Psoas muscle (tissue), 7 donors: ENCODE measurements at regions not wholly inside any gene's neighbourhood (a gene's known extent, or its start where the extent isn't known, plus 50 kb on each side); places are given as distances from the start of the nearest gene placed in this dataset.

Experiments used
- ATAC-seq, 4 donors: fragments of 200-7000 bp; cut with Tn5 transposase; one replicate each; pipeline ENCODE4 v1.9.1; 2020; ENCODE audit warnings: moderate library complexity in 3 of 4, mild to moderate bottlenecking in 2 of 4
- DNase-seq, 2 donors: peaks; one replicate each; pipeline ENCODE4 v3.0.0-alpha.2; 2020
- H3K27ac ChIP-seq: fragments of 200-600 bp; one replicate; pipeline ENCODE4 v1.8.0; 2022
- H3K27me3 ChIP-seq, 3 donors: fragments of 200-600 bp in 1 of 3; one replicate each; pipeline versions ENCODE4 v1.6.1 to v1.8.0; 2013 to 2022; ENCODE audit warnings: low read length in 2 of 3, mild to moderate bottlenecking in 2 of 3, moderate library complexity in 1 of 3; ENCODE audit not compliant: insufficient read depth in 3 of 3
- H3K36me3 ChIP-seq, 2 donors: fragments of 200-600 bp in 1 of 2; one replicate each; pipeline versions ENCODE4 v1.6.1 to v1.8.0; 2013 to 2022; ENCODE audit warnings: low read depth in 1 of 2, mild to moderate bottlenecking in 1 of 2, moderate library complexity in 1 of 2; ENCODE audit not compliant: insufficient read depth in 1 of 2
- H3K4me1 ChIP-seq: fragments of 200-600 bp; one replicate; pipeline ENCODE4 v1.8.0; 2022
- H3K4me3 ChIP-seq: fragments of 200-600 bp; one replicate; pipeline ENCODE4 v1.8.0; 2022; ENCODE audit warnings: mild to moderate bottlenecking
- H3K9me3 ChIP-seq: fragments of 200-600 bp; one replicate; pipeline ENCODE4 v1.8.0; 2022
- WGBS, 3 donors: extraction: QIAGEN DNeasy Blood & Tissue Kit; methylation state at CpG; one replicate each; pipeline versions ENCODE4 v1.1.6 to v1.1.7; 2013; 5-methylcytosine and 5-hydroxymethylcytosine counted together
- intact Hi-C, 2 donors: fragments of 100-400 bp; cut with DNase I; formaldehyde crosslinking; loops; one replicate each; pipeline versions ENCODE4 v1.11.0 to v1.14.2; 2022
- TF ChIP-seq, protein P1 (sequence below): fragments of 200-600 bp; IDR thresholded peaks from one replicate; pipeline ENCODE4 v1.8.0; 2022; ENCODE audit warnings: antibody characterized with exemption
- donor health status: healthy with polysubstance abuse.
- donor health status: DM: no; HTN: no; CAD: no; lungs with moderate emphysema.
- donor health status: Bipolar disorder and iron deficiency.
- donor health status: healthy.
- donor health status: DM: yes; HTN: yes; CAD: no.
- donor health status: DM: no; HTN: no; CAD: no.
- donor health status: DM: yes; HTN: yes; CAD: no.

DNA sequence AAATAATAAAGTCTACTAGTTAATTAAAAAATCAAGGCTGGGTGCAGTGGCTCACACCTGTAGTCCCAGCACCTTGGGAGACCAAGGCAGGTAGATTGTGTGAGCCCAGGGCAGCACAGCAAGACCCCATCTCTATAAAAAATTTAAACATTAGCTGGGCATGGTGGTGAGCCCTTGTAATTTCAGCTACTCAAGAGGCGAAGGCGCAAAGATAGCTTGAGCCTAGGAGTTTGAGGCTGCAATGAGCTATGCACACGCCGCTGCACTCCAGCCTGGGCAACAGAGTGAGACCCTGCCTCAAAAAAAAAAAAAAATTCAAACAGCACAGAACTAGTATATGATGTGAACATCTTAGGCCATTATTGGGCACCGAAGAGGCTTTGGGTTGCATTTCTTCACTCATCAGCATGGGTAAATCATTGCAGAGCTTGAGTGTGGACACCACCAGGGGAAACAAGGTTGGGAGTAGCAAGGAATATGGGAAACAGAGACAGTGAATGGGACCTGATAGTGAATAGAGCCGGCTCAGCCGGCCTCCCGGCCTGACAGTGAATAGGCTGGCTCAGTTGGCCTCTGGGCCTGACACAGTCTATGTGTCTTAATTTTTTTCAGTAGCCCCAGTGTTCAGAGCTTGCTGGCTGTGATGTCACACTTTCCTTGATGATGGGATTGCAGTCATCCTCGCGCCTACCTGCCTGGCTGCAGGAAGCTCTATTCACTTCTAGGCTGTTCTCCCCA, 89.1 kb upstream of the ERRFI1 start:
- intact Hi-C loops, result no loop called here
- H3K9me3 ChIP-seq, result no peaks in the 10 kb centered on the region
- no peak overlapping the region for H3K27ac ChIP-seq
- H3K36me3 ChIP-seq, result no peaks in the 10 kb centered on the region
- peaks cover 5% of the 10 kb centered on the region for H3K4me1 ChIP-seq
- TF ChIP-seq, protein P1, sequence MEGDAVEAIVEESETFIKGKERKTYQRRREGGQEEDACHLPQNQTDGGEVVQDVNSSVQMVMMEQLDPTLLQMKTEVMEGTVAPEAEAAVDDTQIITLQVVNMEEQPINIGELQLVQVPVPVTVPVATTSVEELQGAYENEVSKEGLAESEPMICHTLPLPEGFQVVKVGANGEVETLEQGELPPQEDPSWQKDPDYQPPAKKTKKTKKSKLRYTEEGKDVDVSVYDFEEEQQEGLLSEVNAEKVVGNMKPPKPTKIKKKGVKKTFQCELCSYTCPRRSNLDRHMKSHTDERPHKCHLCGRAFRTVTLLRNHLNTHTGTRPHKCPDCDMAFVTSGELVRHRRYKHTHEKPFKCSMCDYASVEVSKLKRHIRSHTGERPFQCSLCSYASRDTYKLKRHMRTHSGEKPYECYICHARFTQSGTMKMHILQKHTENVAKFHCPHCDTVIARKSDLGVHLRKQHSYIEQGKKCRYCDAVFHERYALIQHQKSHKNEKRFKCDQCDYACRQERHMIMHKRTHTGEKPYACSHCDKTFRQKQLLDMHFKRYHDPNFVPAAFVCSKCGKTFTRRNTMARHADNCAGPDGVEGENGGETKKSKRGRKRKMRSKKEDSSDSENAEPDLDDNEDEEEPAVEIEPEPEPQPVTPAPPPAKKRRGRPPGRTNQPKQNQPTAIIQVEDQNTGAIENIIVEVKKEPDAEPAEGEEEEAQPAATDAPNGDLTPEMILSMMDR, result no peak
- ATAC-seq, result no peak
- H3K4me3 ChIP-seq, result no peak overlapping the region
- DNase-seq, result no peak
- H3K27me3 ChIP-seq, result no peaks in the 10 kb centered on the region
- 97 to 98% (median 97%) methylated on average over 10 of the region's 10 CpGs for WGBS, 3 donors

DNA sequence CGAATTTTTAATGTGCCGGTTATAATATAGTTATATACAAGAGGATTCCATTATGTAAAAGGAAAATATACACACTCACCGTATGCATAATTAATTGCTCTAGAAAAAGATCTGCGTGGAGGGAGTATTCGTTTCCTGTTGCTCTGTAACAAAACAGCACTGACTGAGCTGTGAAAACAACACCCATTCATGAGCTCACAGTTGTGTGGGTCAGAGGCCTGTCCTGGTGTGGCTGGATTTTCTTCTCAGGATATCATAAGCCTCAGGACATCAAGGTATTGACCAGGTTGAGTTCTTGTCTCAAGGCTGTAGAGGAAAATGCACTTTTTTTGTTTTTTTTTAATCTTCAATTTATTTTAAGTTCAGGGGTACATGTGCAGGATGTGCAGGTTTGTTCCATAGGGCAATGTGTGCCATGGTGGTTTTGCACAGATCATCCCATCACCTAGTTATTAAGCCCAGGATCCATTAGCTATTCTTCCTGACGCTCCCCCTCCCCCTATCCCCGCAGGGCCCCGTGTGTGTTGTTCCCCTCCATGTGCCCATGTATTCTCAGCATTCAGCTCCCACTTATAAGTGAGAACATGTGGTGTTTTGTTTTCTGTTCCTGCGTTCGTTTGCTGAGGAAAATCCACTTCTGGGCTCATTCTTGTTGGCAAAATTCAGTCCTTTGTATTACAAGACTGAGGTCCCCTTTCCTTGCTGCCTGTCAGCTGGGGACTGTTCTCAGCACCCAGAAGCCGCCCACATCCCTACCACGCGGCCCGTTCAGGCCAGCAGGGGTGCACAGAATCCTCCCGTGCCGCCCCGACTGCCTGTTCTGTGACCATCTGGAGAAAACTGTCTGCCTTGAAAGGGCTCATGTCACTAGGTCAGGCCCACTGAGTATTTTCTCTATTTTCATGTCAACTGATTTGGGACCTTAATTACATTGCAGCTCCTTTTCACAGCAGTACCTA, 87.4 kb upstream of the ERRFI1 start:
- 62 to 65% (median 65%) methylated on average over 16 to 17 of the region's 17 CpGs for WGBS, 3 donors
- ATAC-seq (no peak), DNase-seq (no peak)
- Histone ChIP-seq H3K36me3 (no peaks in the 10 kb centered on the region), H3K4me1 (peaks cover 5% of the 10 kb centered on the region), H3K9me3 (no peaks in the 10 kb centered on the region), H3K4me3 (no peak overlapping the region), H3K27ac (no peak overlapping the region), H3K27me3 (no peaks in the 10 kb centered on the region)
- TF ChIP-seq, protein P1, result no peak
- intact Hi-C loops, result no loop called here

DNA sequence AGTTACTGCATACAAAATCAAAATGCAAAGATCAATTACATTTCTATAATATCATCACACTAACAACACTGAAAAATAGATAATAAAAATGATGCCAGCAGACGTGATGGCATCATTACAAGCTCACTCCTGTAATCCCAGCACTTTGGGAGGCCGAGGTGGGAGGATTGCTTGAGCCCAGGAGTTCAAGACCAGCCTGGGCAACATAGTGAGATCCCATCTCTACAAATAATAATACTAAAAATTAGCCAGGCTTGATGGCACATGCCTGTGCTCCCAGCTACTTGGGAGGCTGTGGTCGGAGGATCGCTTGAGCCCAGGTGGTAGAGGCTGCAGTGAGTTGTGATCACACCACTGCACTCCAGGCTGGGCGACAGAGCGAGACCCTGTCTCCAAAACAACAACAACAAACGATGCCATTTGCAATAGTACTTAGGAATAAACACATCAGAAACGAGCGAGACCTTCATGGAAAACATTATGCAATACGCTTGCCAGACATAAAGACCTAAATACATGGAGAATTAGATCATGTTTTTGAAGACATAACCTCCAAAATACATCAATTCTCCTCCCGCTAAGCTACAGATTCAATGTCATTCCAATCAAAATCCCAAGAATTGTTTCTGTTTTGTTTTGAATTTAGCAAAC, 86.6 kb upstream of the ERRFI1 start:
- Histone ChIP-seq H3K4me1 (peaks cover 5% of the 10 kb centered on the region), H3K4me3 (no peak overlapping the region), H3K36me3 (no peaks in the 10 kb centered on the region), H3K9me3 (no peaks in the 10 kb centered on the region), H3K27me3 (no peaks in the 10 kb centered on the region), H3K27ac (no peak overlapping the region)
- TF ChIP-seq, protein P1, result no peak
- ATAC-seq (no peak), DNase-seq (no peak)
- intact Hi-C loops, result no loop called here
- WGBS, 3 donors, result 80 to 87% (median 86%) methylated on average over 11 of the region's 11 CpGs

DNA sequence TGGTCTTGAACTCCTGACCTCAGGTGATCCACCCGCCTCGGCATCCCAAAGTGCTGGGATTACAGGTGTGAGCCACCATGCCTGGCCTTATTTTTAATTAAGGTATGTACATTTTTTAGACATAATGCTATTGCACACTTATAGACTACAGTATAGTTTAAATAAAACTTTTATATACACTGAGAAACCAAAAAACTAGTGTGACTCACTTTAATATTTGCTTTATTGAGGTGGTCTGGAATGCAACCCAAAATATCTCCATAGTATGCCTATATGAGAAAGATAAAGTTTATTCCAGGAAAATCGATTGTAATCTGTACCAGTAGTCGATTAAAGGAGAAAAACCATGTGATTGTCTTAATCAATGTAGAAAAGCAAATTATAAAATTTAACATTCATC, 85.5 kb upstream of the ERRFI1 start:
- no peak overlapping the region for H3K27ac ChIP-seq
- ATAC-seq, result no peak
- DNase-seq, result no peak
- intact Hi-C loops, result no loop called here
- no peaks in the 10 kb centered on the region for H3K27me3 ChIP-seq
- H3K4me1 ChIP-seq, result no peaks in the 10 kb centered on the region
- H3K36me3 ChIP-seq, result no peaks in the 10 kb centered on the region
- no peak overlapping the region for H3K4me3 ChIP-seq
- H3K9me3 ChIP-seq, result no peaks in the 10 kb centered on the region
- WGBS, 3 donors, result 90 to 92% (median 90%) methylated on average over 4 of the region's 4 CpGs
- TF ChIP-seq, protein P1, result no peak
